ENCODE measurements at regions not wholly inside any gene's neighbourhood (a gene's known extent, or its start where the extent isn't known, plus 50 kb on each side); places are given as distances from the start of the nearest gene placed in this dataset.

- Histone ChIP-seq H3K27me3 (ENCODE audit: control insufficient read depth in 3 of 3, insufficient read depth in 3 of 3, low read length in 2 of 3) (no peaks in the 10 kb centered on the region), H3K4me3 (no peak overlapping the region), H3K36me3 (ENCODE audit: control insufficient read depth in 4 of 4, insufficient read depth in 4 of 4, low read length in 4 of 4) (no peaks in the 10 kb centered on the region), H3K9me3 (ENCODE audit: control insufficient read depth in 4 of 4, insufficient read depth in 3 of 4, low read length in 3 of 4) (peaks cover 0 to 12% (median 2%) of the 10 kb centered on the region in 4 donors), H3K4me1 (ENCODE audit: control insufficient read depth in 5 of 5, insufficient read depth in 5 of 5, low read length in 5 of 5) (no peaks in the 10 kb centered on the region), H3K27ac (ENCODE audit: low read depth in 1 of 2, low read length in 1 of 2) (no peak overlapping the region), H3K9ac (ENCODE audit: insufficient read depth in 1 of 2, low read length in 2 of 2) (no peak overlapping the region)
- 96 to 97% methylated on average over 1 of the region's 1 CpG for WGBS, 2 donors
- no peak for DNase-seq
- no peak for TF ChIP-seq CTCF (IDR thresholded peaks at IDR 0.05; ENCODE audit: control extremely low read depth, extremely low read depth)
- no peak for ATAC-seq (ENCODE audit: insufficient read depth, low FRiP score)
Observed at GRCh38 chr12:24519759-24520158, 429.1 kb downstream of the BCAT1 start.

GRCh38 chr12:24517000-24517399 lies 431.9 kb downstream of the BCAT1 start:
- no peaks in the 10 kb centered on the region for H3K4me1 ChIP-seq (ENCODE audit: control insufficient read depth in 5 of 5, insufficient read depth in 5 of 5, low read length in 5 of 5)
- no peak for TF ChIP-seq CTCF (IDR thresholded peaks at IDR 0.05; ENCODE audit: control extremely low read depth, extremely low read depth)
- H3K4me3 ChIP-seq: no peak overlapping the region
- no peaks in the 10 kb centered on the region for H3K36me3 ChIP-seq (ENCODE audit: control insufficient read depth in 4 of 4, insufficient read depth in 4 of 4, low read length in 4 of 4)
- DNase-seq (no peak), ATAC-seq (ENCODE audit: insufficient read depth, low FRiP score) (no peak)
- no peak overlapping the region for H3K27ac ChIP-seq (ENCODE audit: low read depth in 1 of 2, low read length in 1 of 2)
- H3K27me3 ChIP-seq (ENCODE audit: control insufficient read depth in 3 of 3, insufficient read depth in 3 of 3, low read length in 2 of 3): no peaks in the 10 kb centered on the region
- H3K9ac ChIP-seq (ENCODE audit: insufficient read depth in 1 of 2, low read length in 2 of 2): no peak overlapping the region
- 43 to 52% methylated on average over 1 of the region's 1 CpG for WGBS, 2 donors
- H3K9me3 ChIP-seq (ENCODE audit: control insufficient read depth in 4 of 4, insufficient read depth in 3 of 4, low read length in 3 of 4): peaks cover 0 to 12% (median 2%) of the 10 kb centered on the region in 4 donors

- Histone ChIP-seq H3K4me1 (ENCODE audit: control insufficient read depth in 5 of 5, insufficient read depth in 5 of 5, low read length in 5 of 5) (no peaks in the 10 kb centered on the region), H3K27me3 (ENCODE audit: control insufficient read depth in 3 of 3, insufficient read depth in 3 of 3, low read length in 2 of 3) (no peaks in the 10 kb centered on the region), H3K27ac (ENCODE audit: low read depth in 1 of 2, low read length in 1 of 2) (no peak overlapping the region), H3K9ac (ENCODE audit: insufficient read depth in 1 of 2, low read length in 2 of 2) (no peak overlapping the region), H3K4me3 (no peak overlapping the region), H3K36me3 (ENCODE audit: control insufficient read depth in 4 of 4, insufficient read depth in 4 of 4, low read length in 4 of 4) (no peaks in the 10 kb centered on the region), H3K9me3 (ENCODE audit: control insufficient read depth in 4 of 4, insufficient read depth in 3 of 4, low read length in 3 of 4) (peaks cover 0 to 1% (median 0%) of the 10 kb centered on the region in 4 donors)
- ATAC-seq (ENCODE audit: insufficient read depth, low FRiP score) (no peak), DNase-seq (no peak)
- no peak for TF ChIP-seq CTCF (IDR thresholded peaks at IDR 0.05; ENCODE audit: control extremely low read depth, extremely low read depth)
- WGBS, 2 donors: 70 to 71% methylated on average over 5 of the region's 5 CpGs
Observed at GRCh38 chr12:24510581-24511125, 438.2 kb downstream of the BCAT1 start.

- Histone ChIP-seq H3K27ac (ENCODE audit: low read depth in 1 of 2, low read length in 1 of 2) (no peak overlapping the region), H3K4me1 (ENCODE audit: control insufficient read depth in 5 of 5, insufficient read depth in 5 of 5, low read length in 5 of 5) (no peaks in the 10 kb centered on the region), H3K9me3 (ENCODE audit: control insufficient read depth in 4 of 4, insufficient read depth in 3 of 4, low read length in 3 of 4) (peaks cover 0 to 1% (median 0%) of the 10 kb centered on the region in 4 donors), H3K27me3 (ENCODE audit: control insufficient read depth in 3 of 3, insufficient read depth in 3 of 3, low read length in 2 of 3) (no peaks in the 10 kb centered on the region), H3K9ac (ENCODE audit: insufficient read depth in 1 of 2, low read length in 2 of 2) (no peak overlapping the region), H3K4me3 (no peak overlapping the region), H3K36me3 (ENCODE audit: control insufficient read depth in 4 of 4, insufficient read depth in 4 of 4, low read length in 4 of 4) (no peaks in the 10 kb centered on the region)
- no peak for ATAC-seq (ENCODE audit: insufficient read depth, low FRiP score)
- no peak for TF ChIP-seq CTCF (IDR thresholded peaks at IDR 0.05; ENCODE audit: control extremely low read depth, extremely low read depth)
- DNase-seq: no peak
- 97 to 100% methylated on average over 2 of the region's 2 CpGs for WGBS, 2 donors
Observed at GRCh38 chr12:24507827-24508226, 441.1 kb downstream of the BCAT1 start.
